ENCODE measurements at regions not wholly inside any gene's neighbourhood (a gene's known extent, or its start where the extent isn't known, plus 50 kb on each side); places are given as distances from the start of the nearest gene placed in this dataset.

DNA sequence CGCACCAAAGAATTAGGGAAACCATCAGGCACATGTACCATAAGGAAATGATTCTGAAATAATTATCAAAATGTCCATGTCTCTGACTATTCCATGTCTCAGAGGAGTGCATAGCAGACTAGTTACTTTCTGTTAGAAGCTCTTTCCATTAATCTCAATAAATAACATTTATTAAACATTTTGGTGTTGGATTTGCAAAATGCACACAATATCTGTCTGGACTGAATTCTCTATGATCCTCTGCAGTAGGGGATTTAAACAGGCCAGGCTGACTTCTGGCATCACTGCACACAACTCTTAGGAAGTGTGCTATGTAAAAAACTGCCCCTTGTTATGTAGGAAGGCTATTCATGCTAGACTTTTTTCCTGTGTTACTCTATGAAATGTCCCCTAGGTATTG is 283.3 kb upstream of the CDH5 start:
- no peak for DNase-seq (ENCODE audit: extremely low spot score)
- ChIA-PET POLR2A (no interaction called here), CTCF (no interaction called here)
- no peak for TF ChIP-seq CTBP1 (IDR thresholded peaks at IDR 0.05; ENCODE audit: borderline replicate concordance)
- TF ChIP-seq FOXM1 (IDR thresholded peaks at IDR 0.05; ENCODE audit: borderline replicate concordance) = no peak
- TF ChIP-seq ZNF384 (IDR thresholded peaks at IDR 0.05) = no peak
- no peak for TF ChIP-seq FOXA1 (IDR thresholded peaks at IDR 0.05)
- TF ChIP-seq BHLHE40 (IDR thresholded peaks at IDR 0.05; ENCODE audit: borderline replicate concordance) = no peak
- no peak for TF ChIP-seq NFRKB (IDR thresholded peaks at IDR 0.05)
- TF ChIP-seq SP1 (IDR thresholded peaks at IDR 0.05) = no peak
- TF ChIP-seq SUZ12 (IDR thresholded peaks at IDR 0.05) = no peak
- TF ChIP-seq ELF4 (IDR thresholded peaks at IDR 0.05) = no peak
- TF ChIP-seq, protein P1, sequence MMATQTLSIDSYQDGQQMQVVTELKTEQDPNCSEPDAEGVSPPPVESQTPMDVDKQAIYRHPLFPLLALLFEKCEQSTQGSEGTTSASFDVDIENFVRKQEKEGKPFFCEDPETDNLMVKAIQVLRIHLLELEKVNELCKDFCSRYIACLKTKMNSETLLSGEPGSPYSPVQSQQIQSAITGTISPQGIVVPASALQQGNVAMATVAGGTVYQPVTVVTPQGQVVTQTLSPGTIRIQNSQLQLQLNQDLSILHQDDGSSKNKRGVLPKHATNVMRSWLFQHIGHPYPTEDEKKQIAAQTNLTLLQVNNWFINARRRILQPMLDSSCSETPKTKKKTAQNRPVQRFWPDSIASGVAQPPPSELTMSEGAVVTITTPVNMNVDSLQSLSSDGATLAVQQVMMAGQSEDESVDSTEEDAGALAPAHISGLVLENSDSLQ (IDR thresholded peaks at IDR 0.05) = no peak
- TF ChIP-seq HDGF (IDR thresholded peaks at IDR 0.05; ENCODE audit: borderline replicate concordance) = no peak
- TF ChIP-seq FOXK2 (IDR thresholded peaks at IDR 0.05) = no peak
- no peak for TF ChIP-seq LEF1 (IDR thresholded peaks at IDR 0.05; ENCODE audit: borderline replicate concordance)
- TF ChIP-seq ARNT (IDR thresholded peaks at IDR 0.05) = no peak
- TF ChIP-seq TARDBP (IDR thresholded peaks at IDR 0.05) = no peak
- no peak for TF ChIP-seq L3MBTL2 (conservative IDR thresholded peaks at IDR 0.05)

DNA sequence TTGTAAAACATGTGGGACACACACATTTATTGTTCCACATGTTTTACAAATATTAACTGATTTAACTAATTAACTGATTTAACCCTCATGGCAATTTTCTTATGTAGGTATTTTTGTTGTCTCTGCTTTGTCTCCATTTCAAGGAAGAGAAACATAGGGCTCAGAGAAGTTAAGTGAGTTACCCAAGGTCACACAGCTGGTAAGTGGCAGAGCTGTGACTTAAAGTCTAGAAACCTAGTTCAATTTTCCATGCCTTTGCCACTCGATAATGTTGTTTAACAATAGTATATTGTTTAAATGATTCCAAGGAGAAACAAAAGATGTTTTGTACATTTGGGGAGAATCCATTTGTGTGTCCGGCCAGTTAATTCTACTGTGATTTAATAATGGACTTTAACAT is 284.1 kb upstream of the CDH5 start:
- ChIA-PET CTCF (no interaction called here), POLR2A (no interaction called here)
- DNase-seq (ENCODE audit: extremely low spot score) = no peak
- no peak for TF ChIP-seq FOXM1 (IDR thresholded peaks at IDR 0.05; ENCODE audit: borderline replicate concordance)
- TF ChIP-seq ARNT (IDR thresholded peaks at IDR 0.05) = no peak
- no peak for TF ChIP-seq TARDBP (IDR thresholded peaks at IDR 0.05)
- TF ChIP-seq LEF1 (IDR thresholded peaks at IDR 0.05; ENCODE audit: borderline replicate concordance) = no peak
- TF ChIP-seq ZNF384 (IDR thresholded peaks at IDR 0.05) = no peak
- no peak for TF ChIP-seq FOXA1 (IDR thresholded peaks at IDR 0.05)
- TF ChIP-seq HDGF (IDR thresholded peaks at IDR 0.05; ENCODE audit: borderline replicate concordance) = no peak
- no peak for TF ChIP-seq ELF4 (IDR thresholded peaks at IDR 0.05)
- no peak for TF ChIP-seq CTBP1 (IDR thresholded peaks at IDR 0.05; ENCODE audit: borderline replicate concordance)
- TF ChIP-seq SP1 (IDR thresholded peaks at IDR 0.05) = no peak
- TF ChIP-seq BHLHE40 (IDR thresholded peaks at IDR 0.05; ENCODE audit: borderline replicate concordance) = no peak
- TF ChIP-seq, protein P1 (IDR thresholded peaks at IDR 0.05) = no peak
- TF ChIP-seq NFRKB (IDR thresholded peaks at IDR 0.05) = no peak
- TF ChIP-seq FOXK2 (IDR thresholded peaks at IDR 0.05) = no peak
- TF ChIP-seq SUZ12 (IDR thresholded peaks at IDR 0.05) = no peak
- TF ChIP-seq L3MBTL2 (conservative IDR thresholded peaks at IDR 0.05) = no peak

DNA sequence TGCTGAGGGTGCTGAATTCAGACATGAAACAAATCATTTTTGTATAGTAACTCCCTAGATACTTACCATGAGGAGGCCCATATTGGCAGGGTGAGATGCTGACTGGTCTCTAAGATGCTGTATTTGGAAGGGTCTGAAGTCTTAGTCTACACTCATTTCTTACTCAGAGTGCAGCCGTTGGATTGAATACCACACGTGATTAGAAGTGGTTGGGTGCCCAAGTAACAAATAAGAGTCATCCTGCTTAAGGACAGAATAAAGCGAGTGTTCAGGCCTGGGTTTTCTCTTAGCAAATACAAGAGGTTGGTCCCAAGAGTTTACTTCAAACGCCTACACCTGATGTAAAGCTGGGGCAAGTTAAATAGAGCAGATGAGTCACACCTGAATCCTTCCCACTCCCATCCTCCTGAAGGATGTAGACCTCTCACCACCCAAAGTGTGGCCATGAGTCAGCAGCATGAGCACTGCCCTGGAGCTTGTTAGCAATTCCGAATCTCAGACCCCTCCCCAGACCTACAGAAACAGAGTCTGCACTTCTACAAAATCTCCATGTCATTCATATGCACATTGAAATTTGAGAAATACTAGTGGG is 284.6 kb upstream of the CDH5 start:
- CTCF ChIA-PET = no interaction called here

DNA sequence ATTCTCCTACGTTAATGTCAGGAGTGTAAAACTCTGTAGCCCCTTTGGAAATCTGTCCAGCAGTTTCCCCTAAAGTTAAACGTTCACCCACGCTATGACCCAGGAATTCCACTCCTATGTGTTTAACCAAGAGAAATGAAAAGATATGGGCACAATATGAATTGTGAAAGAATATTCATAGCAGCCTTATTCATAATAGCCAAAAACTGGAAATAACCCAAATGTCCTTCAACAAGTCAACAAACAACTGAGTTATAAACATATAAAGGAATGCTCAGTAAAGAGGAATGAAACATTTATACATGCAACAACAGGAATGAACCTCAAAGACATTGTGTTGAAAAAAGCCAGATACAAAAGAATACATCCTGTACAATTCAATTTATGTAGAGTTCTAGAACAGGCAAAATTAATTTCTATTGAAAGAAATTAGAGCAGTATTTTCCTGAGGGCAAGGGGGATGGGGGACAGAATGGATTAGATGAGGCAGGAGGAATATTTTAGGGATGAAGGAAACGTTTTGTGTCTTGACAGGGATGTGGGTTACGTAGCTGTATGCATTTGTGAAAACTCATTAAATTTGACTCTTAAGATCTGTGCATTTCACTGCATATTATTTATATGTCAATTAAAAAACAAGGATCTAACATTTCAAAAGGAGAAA is 286.7 kb upstream of the CDH5 start:
- ChIA-PET POLR2A (no interaction called here), CTCF (no interaction called here)
- DNase-seq (ENCODE audit: extremely low spot score) = no peak
- TF ChIP-seq FOXK2 (IDR thresholded peaks at IDR 0.05) (no peak), BHLHE40 (IDR thresholded peaks at IDR 0.05; ENCODE audit: borderline replicate concordance) (no peak), ARNT (IDR thresholded peaks at IDR 0.05) (no peak), ZNF384 (IDR thresholded peaks at IDR 0.05) (no peak), LEF1 (IDR thresholded peaks at IDR 0.05; ENCODE audit: borderline replicate concordance) (no peak), L3MBTL2 (conservative IDR thresholded peaks at IDR 0.05) (no peak), FOXA1 (IDR thresholded peaks at IDR 0.05) (no peak), ELF4 (IDR thresholded peaks at IDR 0.05) (no peak), SUZ12 (IDR thresholded peaks at IDR 0.05) (no peak), FOXM1 (IDR thresholded peaks at IDR 0.05; ENCODE audit: borderline replicate concordance) (no peak), SP1 (IDR thresholded peaks at IDR 0.05) (no peak), NFRKB (IDR thresholded peaks at IDR 0.05) (no peak), TARDBP (IDR thresholded peaks at IDR 0.05) (no peak), HDGF (IDR thresholded peaks at IDR 0.05; ENCODE audit: borderline replicate concordance) (no peak), CTBP1 (IDR thresholded peaks at IDR 0.05; ENCODE audit: borderline replicate concordance) (no peak)
- TF ChIP-seq, protein P1 (IDR thresholded peaks at IDR 0.05) = no peak

More for the DNA sequence above, 284.6 kb upstream of the CDH5 start:
- POLR2A ChIA-PET = no interaction called here
- TF ChIP-seq FOXK2 (IDR thresholded peaks at IDR 0.05) (no peak), ARNT (IDR thresholded peaks at IDR 0.05) (no peak), FOXM1 (IDR thresholded peaks at IDR 0.05; ENCODE audit: borderline replicate concordance) (no peak), BHLHE40 (IDR thresholded peaks at IDR 0.05; ENCODE audit: borderline replicate concordance) (no peak), HDGF (IDR thresholded peaks at IDR 0.05; ENCODE audit: borderline replicate concordance) (no peak), NFRKB (IDR thresholded peaks at IDR 0.05) (no peak), LEF1 (IDR thresholded peaks at IDR 0.05; ENCODE audit: borderline replicate concordance) (no peak), ELF4 (IDR thresholded peaks at IDR 0.05) (no peak), FOXA1 (IDR thresholded peaks at IDR 0.05) (no peak), L3MBTL2 (conservative IDR thresholded peaks at IDR 0.05) (no peak), SUZ12 (IDR thresholded peaks at IDR 0.05) (no peak)
- TF ChIP-seq, protein P1 (IDR thresholded peaks at IDR 0.05) = no peak
- DNase-seq (ENCODE audit: extremely low spot score) = no peak

Measured in HEK293T (cell line).